H9 (cell line): ENCODE measurements at regions not wholly inside any gene's neighbourhood (a gene's known extent, or its start where the extent isn't known, plus 50 kb on each side); places are given as distances from the start of the nearest gene placed in this dataset.

Source experiments
- DNase-seq: peaks from one replicate; pipeline ENCODE4 v3.0.0-alpha.2; 2017
- H2AFZ ChIP-seq: one replicate; pipeline ENCODE4 v1.6.1; 2013; ENCODE audit warnings: mild to moderate bottlenecking, low read length, control low read depth, moderate library complexity
- H2AK5ac ChIP-seq: 2 replicates; pipeline ENCODE4 v1.6.1; 2013; ENCODE audit warnings: low read length, control low read depth, mixed read lengths; ENCODE audit not compliant: insufficient read length
- H2BK120ac ChIP-seq: one replicate; pipeline ENCODE4 v1.6.1; 2013; ENCODE audit warnings: low read depth, mild to moderate bottlenecking, low read length, control low read depth, inconsistent platforms; ENCODE audit not compliant: poor library complexity, severe bottlenecking
- H2BK12ac ChIP-seq: 2 replicates; pipeline ENCODE4 v1.6.1; 2013; ENCODE audit warnings: low read length, control low read depth, mixed read lengths, low read depth; ENCODE audit not compliant: insufficient read length
- H2BK15ac ChIP-seq: 2 replicates; pipeline ENCODE4 v1.6.1; 2013; ENCODE audit warnings: low read depth, low read length, control low read depth
- H2BK20ac ChIP-seq: one replicate; pipeline ENCODE4 v1.6.1; 2013; ENCODE audit warnings: low read depth, mild to moderate bottlenecking, low read length, control low read depth, inconsistent platforms; ENCODE audit not compliant: poor library complexity, severe bottlenecking
- H2BK5ac ChIP-seq: 2 replicates; pipeline ENCODE4 v1.6.1; 2013; ENCODE audit warnings: low read length, control low read depth, mixed read lengths; ENCODE audit not compliant: insufficient read length
- H3K14ac ChIP-seq: 2 replicates; pipeline ENCODE4 v1.6.1; 2013; ENCODE audit warnings: low read length, control low read depth; ENCODE audit not compliant: insufficient read depth
- H3K18ac ChIP-seq: 2 replicates; pipeline ENCODE4 v1.6.1; 2013; ENCODE audit warnings: low read depth, mild to moderate bottlenecking, mixed read lengths, low read length, control low read depth; ENCODE audit not compliant: insufficient read length
- H3K23ac ChIP-seq: 2 replicates; pipeline ENCODE4 v1.6.1; 2013; ENCODE audit warnings: low read length, control low read depth, mixed read lengths, low read depth; ENCODE audit not compliant: insufficient read length
- H3K23me2 ChIP-seq: 2 replicates; pipeline ENCODE4 v1.6.1; 2013; ENCODE audit warnings: low read depth, mild to moderate bottlenecking, mixed read lengths, low read length, control low read depth; ENCODE audit not compliant: insufficient read length, poor library complexity, severe bottlenecking
- H3K27ac ChIP-seq: 2 replicates; pipeline ENCODE4 v1.5.1; 2013; ENCODE audit warnings: low read length, control low read depth, mixed read lengths, low read depth; ENCODE audit not compliant: insufficient read length
- H3K27me3 ChIP-seq: 2 replicates; pipeline ENCODE4 v1.6.1; 2013; ENCODE audit warnings: low read length, control low read depth, inconsistent platforms; ENCODE audit not compliant: insufficient read depth
- H3K4ac ChIP-seq: 2 replicates; pipeline ENCODE4 v1.6.1; 2013; ENCODE audit warnings: low read depth, mild to moderate bottlenecking, control low read depth, inconsistent platforms, low read length, moderate library complexity
- H3K4me1 ChIP-seq: 2 replicates; pipeline ENCODE4 v1.6.1; 2013; ENCODE audit warnings: low read length, control low read depth, inconsistent platforms; ENCODE audit not compliant: insufficient read depth
- H3K4me2 ChIP-seq: 2 replicates; pipeline ENCODE4 v1.6.1; 2013; ENCODE audit warnings: low read length, control low read depth, mixed read lengths; ENCODE audit not compliant: insufficient read length, insufficient read depth
- H3K56ac ChIP-seq: 2 replicates; pipeline ENCODE4 v1.6.1; 2013; ENCODE audit warnings: low read depth, mild to moderate bottlenecking, mixed read lengths, low read length, control low read depth; ENCODE audit not compliant: insufficient read length
- H3K79me1 ChIP-seq: 2 replicates; pipeline ENCODE4 v1.6.1; 2013; ENCODE audit warnings: low read depth, mild to moderate bottlenecking, moderate library complexity, low read length, control low read depth, inconsistent platforms; ENCODE audit not compliant: insufficient read depth, poor library complexity, severe bottlenecking
- H3K79me2 ChIP-seq: 2 replicates; pipeline ENCODE4 v1.6.1; 2013; ENCODE audit warnings: low read length, control low read depth, inconsistent platforms; ENCODE audit not compliant: insufficient read depth
- H3K9ac ChIP-seq: 2 replicates; pipeline ENCODE4 v1.6.1; 2013; ENCODE audit warnings: low read length, control low read depth, mixed read lengths; ENCODE audit not compliant: insufficient read length; ENCODE audit errors: extremely low read depth
- H3K9me3 ChIP-seq: one replicate; pipeline ENCODE4 v1.6.1; 2013; ENCODE audit warnings: low read depth, low read length, inconsistent platforms; ENCODE audit not compliant: control insufficient read depth
- H3T11ph ChIP-seq: one replicate; pipeline ENCODE4 v1.6.1; 2013; ENCODE audit warnings: mild to moderate bottlenecking, low read length, control low read depth, inconsistent platforms
- H4K20me1 ChIP-seq: one replicate; pipeline ENCODE4 v1.6.1; 2013; ENCODE audit not compliant: control insufficient read depth, insufficient read length, insufficient read depth
- H4K5ac ChIP-seq: 2 replicates; pipeline ENCODE4 v1.6.1; 2013; ENCODE audit warnings: low read depth, mild to moderate bottlenecking, mixed read lengths, low read length, control low read depth; ENCODE audit not compliant: insufficient read length
- H4K8ac ChIP-seq: replicated peaks from 2 replicates; pipeline ENCODE4 v1.6.1; 2013; ENCODE audit warnings: low read length, control low read depth, mixed read lengths, low read depth; ENCODE audit not compliant: insufficient read length
- H4K91ac ChIP-seq: 2 replicates; pipeline ENCODE4 v1.6.1; 2013; ENCODE audit warnings: low read depth, mild to moderate bottlenecking, moderate library complexity, mixed read lengths, low read length, control low read depth; ENCODE audit not compliant: insufficient read length
- H3K27ac Mint-ChIP-seq, 3 experiments: 2 replicates in 2 of 3; 3 replicates in 1 of 3; pipeline ENCODE4 v1.8.0; 2020 to 2021; ENCODE audit warnings: mixed read lengths in 3 of 3, mild to moderate bottlenecking in 1 of 3, moderate library complexity in 1 of 3
- H3K27me3 Mint-ChIP-seq: 2 replicates; pipeline ENCODE4 v1.8.0; 2021; ENCODE audit warnings: low read depth, mild to moderate bottlenecking, moderate library complexity, mixed read lengths
- H3K36me3 Mint-ChIP-seq, 3 experiments: 2 replicates in 2 of 3; 3 replicates in 1 of 3; pipeline ENCODE4 v1.8.0; 2020 to 2021; ENCODE audit warnings: low read depth in 3 of 3, mixed read lengths in 3 of 3; ENCODE audit not compliant: insufficient read depth in 1 of 3
- H3K4me1 Mint-ChIP-seq, 2 experiments: 2 replicates each; pipeline ENCODE4 v1.8.0; 2020; ENCODE audit warnings: mixed read lengths in 2 of 2
- H3K4me3 Mint-ChIP-seq, 2 experiments: 2 replicates in 1 of 2; 3 replicates in 1 of 2; pipeline ENCODE4 v1.8.0; 2020 to 2021; ENCODE audit warnings: mild to moderate bottlenecking in 2 of 2, mixed read lengths in 2 of 2, moderate library complexity in 1 of 2
- H3K9me3 Mint-ChIP-seq, 2 experiments: 2 replicates in 1 of 2; 3 replicates in 1 of 2; pipeline ENCODE4 v1.8.0; 2020; ENCODE audit warnings: mild to moderate bottlenecking in 2 of 2, mixed read lengths in 2 of 2, moderate library complexity in 1 of 2
- WGBS: extraction: QIAGEN DNeasy Blood & Tissue Kit; methylation state at CpG from one replicate; pipeline ENCODE4 v1.1.7; 2013; ENCODE audit warnings: missing lambda C conversion rate, low lambda C conversion rate, mixed read lengths; ENCODE audit not compliant: insufficient read length; ENCODE audit errors: extremely low coverage; 5-methylcytosine and 5-hydroxymethylcytosine counted together
- TF ChIP-seq, protein P1 (sequence below): fragments of 200-600 bp; sonication (generic); conservative IDR thresholded peaks from 3 replicates; pipeline ENCODE4 v1.8.0; 2021; ENCODE audit warnings: antibody characterized with exemption, mild to moderate bottlenecking

DNA sequence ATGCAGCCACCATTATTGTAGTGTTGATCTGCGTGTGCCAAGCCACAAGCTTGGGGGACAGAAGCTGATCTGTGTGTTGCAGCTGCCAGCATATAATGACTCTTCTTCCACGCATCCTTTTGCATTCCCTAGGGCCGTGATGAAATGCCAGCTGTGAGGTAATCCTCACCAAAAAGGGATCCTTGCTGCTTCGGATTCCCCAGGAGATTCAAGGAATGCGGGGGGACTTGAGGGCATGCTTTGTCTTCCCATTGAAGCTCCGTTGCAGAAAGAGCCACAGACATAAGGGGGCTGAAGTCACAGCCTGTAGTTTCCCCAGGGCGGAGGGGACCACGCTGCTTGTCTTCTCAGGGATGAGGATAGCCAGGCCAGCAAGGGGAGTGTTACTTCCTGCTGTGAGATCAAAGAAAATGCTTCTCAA lies 281.6 kb upstream of the FMN2 start:
- Histone ChIP-seq H3K14ac (no peak overlapping the region; the same call in 1 of the 2 replicates), H3K4ac (no peak overlapping the region)
- TF ChIP-seq, protein P1, sequence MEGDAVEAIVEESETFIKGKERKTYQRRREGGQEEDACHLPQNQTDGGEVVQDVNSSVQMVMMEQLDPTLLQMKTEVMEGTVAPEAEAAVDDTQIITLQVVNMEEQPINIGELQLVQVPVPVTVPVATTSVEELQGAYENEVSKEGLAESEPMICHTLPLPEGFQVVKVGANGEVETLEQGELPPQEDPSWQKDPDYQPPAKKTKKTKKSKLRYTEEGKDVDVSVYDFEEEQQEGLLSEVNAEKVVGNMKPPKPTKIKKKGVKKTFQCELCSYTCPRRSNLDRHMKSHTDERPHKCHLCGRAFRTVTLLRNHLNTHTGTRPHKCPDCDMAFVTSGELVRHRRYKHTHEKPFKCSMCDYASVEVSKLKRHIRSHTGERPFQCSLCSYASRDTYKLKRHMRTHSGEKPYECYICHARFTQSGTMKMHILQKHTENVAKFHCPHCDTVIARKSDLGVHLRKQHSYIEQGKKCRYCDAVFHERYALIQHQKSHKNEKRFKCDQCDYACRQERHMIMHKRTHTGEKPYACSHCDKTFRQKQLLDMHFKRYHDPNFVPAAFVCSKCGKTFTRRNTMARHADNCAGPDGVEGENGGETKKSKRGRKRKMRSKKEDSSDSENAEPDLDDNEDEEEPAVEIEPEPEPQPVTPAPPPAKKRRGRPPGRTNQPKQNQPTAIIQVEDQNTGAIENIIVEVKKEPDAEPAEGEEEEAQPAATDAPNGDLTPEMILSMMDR, result no peak

More for the DNA sequence above, 281.6 kb upstream of the FMN2 start:
- no peak overlapping the region for H3K4me2 ChIP-seq
- H3K4me3 Mint-ChIP-seq, result no peak overlapping the region; a peak in 2 of 5 replicates
- H4K91ac ChIP-seq, result no peak overlapping the region
- peaks cover 0 to 6% (median 0%) of the 10 kb centered on the region in 3 experiments; a peak in 2 of 7 replicates for H3K36me3 Mint-ChIP-seq
- no peaks in the 10 kb centered on the region for H3K27me3 Mint-ChIP-seq
- H2BK5ac ChIP-seq, result no peak overlapping the region
- H4K8ac ChIP-seq, result no peak overlapping the region
- H2BK20ac ChIP-seq, result no peak overlapping the region
- DNase-seq, result peak; percentile 51
- no peaks in the 10 kb centered on the region for H4K20me1 ChIP-seq
- H3K4me1 Mint-ChIP-seq, result peaks cover 51 to 63% of the 10 kb centered on the region in 2 experiments
- H4K5ac ChIP-seq, result no peak overlapping the region
- H3K23ac ChIP-seq, result no peak overlapping the region
- no peak overlapping the region for H2BK15ac ChIP-seq
- no peaks in the 10 kb centered on the region for H3K9me3 ChIP-seq
- H3K9ac ChIP-seq, result no peak overlapping the region
- H3K79me1 ChIP-seq, result no peaks in the 10 kb centered on the region
- peaks cover 14% of the 10 kb centered on the region; the same call in 1 of the 2 replicates for H3K4me1 ChIP-seq
- H3K9me3 Mint-ChIP-seq, result peaks cover 0 to 7% of the 10 kb centered on the region in 2 experiments; a peak in 1 of 5 replicates
- no peak overlapping the region for H3K18ac ChIP-seq
- no peak overlapping the region for H2BK12ac ChIP-seq
- H3K23me2 ChIP-seq, result no peaks in the 10 kb centered on the region
- H2AFZ ChIP-seq, result no peak overlapping the region
- H3T11ph ChIP-seq, result no peak overlapping the region
- WGBS, result no CpG with 5 or more reads among the region's 8 CpGs
- no peak overlapping the region for H3K56ac ChIP-seq
- no peak overlapping the region for H3K27ac ChIP-seq
- H3K27me3 ChIP-seq, result no peaks in the 10 kb centered on the region
- no peak overlapping the region for H2AK5ac ChIP-seq
- no peak overlapping the region for H2BK120ac ChIP-seq
- peak overlapping the region; percentile 77 to 94 (median 91) for H3K27ac Mint-ChIP-seq
- no peaks in the 10 kb centered on the region for H3K79me2 ChIP-seq
